ENCODE measurements at regions not wholly inside any gene's neighbourhood (a gene's known extent, or its start where the extent isn't known, plus 50 kb on each side); places are given as distances from the start of the nearest gene placed in this dataset.
"Not testable (repeated sequence)": the region's sequence is repeated elsewhere in the genome, so short reads cannot be mapped to it uniquely, and the experiment has no call there.

GRCh38 chr9:82880336-82881050 is 182.4 kb downstream of the RASEF start:
- DNase-seq = no peak

GRCh38 chr9:82882138-82882537 is 180.8 kb downstream of the RASEF start:
- DNase-seq = no peak

GRCh38 chr9:82882748-82883147 is 180.2 kb downstream of the RASEF start:
- no peak for DNase-seq

- DNase-seq = no peak
Observed at GRCh38 chr9:82883436-82883835, 179.5 kb downstream of the RASEF start.

GRCh38 chr9:82883974-82884373 is 179.0 kb downstream of the RASEF start:
- DNase-seq = not testable (repeated sequence)

- DNase-seq = no peak
Observed at GRCh38 chr9:82890401-82890800, 172.5 kb downstream of the RASEF start.

- DNase-seq = peak in 1 of 5 donors; percentile 2
Observed at GRCh38 chr9:82890865-82891264, 172.1 kb downstream of the RASEF start.

- no peak for DNase-seq
Observed at GRCh38 chr9:82891321-82891720, 171.6 kb downstream of the RASEF start.

GRCh38 chr9:82893549-82893948 is 169.4 kb downstream of the RASEF start:
- DNase-seq = no peak

GRCh38 chr9:82894548-82894947 is 168.4 kb downstream of the RASEF start:
- DNase-seq = no peak

- no peak for DNase-seq
Observed at GRCh38 chr9:82894961-82895821, 167.8 kb downstream of the RASEF start.

- no peak for DNase-seq
Observed at GRCh38 chr9:82895822-82896110, 167.2 kb downstream of the RASEF start.

GRCh38 chr9:82903503-82903902 is 159.4 kb downstream of the RASEF start:
- no peak for DNase-seq

GRCh38 chr9:82911996-82912395 is 150.9 kb downstream of the RASEF start:
- no peak for DNase-seq

- no peak for DNase-seq
Observed at GRCh38 chr9:82912645-82913044, 150.3 kb downstream of the RASEF start.

- not testable (repeated sequence) for DNase-seq
Observed at GRCh38 chr9:82916238-82916637, 146.7 kb downstream of the RASEF start.

- no peak for DNase-seq
Observed at GRCh38 chr9:82920154-82920553, 142.8 kb downstream of the RASEF start.

GRCh38 chr9:82922686-82923085 is 140.3 kb downstream of the RASEF start:
- DNase-seq = no peak

- DNase-seq = no peak
Observed at GRCh38 chr9:82923092-82923911, 139.6 kb downstream of the RASEF start.

- no peak for DNase-seq
Observed at GRCh38 chr9:82923912-82924605, 138.9 kb downstream of the RASEF start.

Measured in T-helper 1 cell (primary cell).